ENCODE measurements at regions not wholly inside any gene's neighbourhood (a gene's known extent, or its start where the extent isn't known, plus 50 kb on each side); places are given as distances from the start of the nearest gene placed in this dataset.
"Not testable (repeated sequence)": the region's sequence is repeated elsewhere in the genome, so short reads cannot be mapped to it uniquely, and the experiment has no call there.

DNA sequence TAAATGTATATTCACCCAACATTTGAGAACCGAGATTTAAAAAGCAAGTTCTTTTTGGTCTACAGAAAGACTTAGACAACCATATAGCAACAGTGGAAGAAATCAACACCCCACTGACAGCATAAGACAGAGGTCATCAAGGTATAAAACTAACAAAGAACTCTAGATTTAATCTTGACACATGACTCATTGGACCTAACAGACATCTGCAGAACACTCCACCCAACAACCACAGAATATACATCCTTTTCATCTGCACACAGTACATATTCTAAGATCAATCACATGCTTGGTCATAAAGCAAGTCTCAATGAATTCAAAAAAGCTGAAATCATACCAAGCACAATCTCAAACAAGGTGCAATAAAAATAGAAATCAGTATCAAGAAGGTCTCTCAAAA is 65.8 kb downstream of the SPIN4 start:
- no peak overlapping the region for H3K4me3 ChIP-seq (ENCODE audit: control insufficient read depth, low read depth, low read length)
- no peak for TF ChIP-seq CTCF (conservative IDR thresholded peaks at IDR 0.05; ENCODE audit: control insufficient read depth, insufficient read depth, low read depth, low read length)
- DNase-seq (ENCODE audit: low read depth): no peak

DNA sequence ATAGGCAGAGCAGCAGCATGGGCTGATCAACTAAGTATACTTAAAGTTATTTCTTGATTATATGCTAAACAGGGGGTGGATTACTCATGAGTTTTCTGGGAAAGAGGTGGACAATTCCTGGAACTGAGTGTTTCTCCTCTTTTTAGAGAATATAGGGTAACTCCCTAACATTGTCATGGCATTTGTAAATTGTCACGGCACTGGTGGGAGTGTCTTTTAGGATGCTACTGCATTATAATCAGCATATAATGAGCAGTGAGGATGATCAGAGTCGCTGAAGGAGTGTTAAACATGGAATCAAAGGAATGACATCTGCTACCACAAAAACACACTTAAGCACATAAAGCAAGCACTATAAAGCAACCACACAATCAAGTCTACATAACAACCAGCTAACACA is 66.5 kb downstream of the SPIN4 start:
- TF ChIP-seq CTCF (conservative IDR thresholded peaks at IDR 0.05; ENCODE audit: control insufficient read depth, insufficient read depth, low read depth, low read length): no peak
- DNase-seq (ENCODE audit: low read depth): no peak
- no peak overlapping the region for H3K4me3 ChIP-seq (ENCODE audit: control insufficient read depth, low read depth, low read length)

- no peak overlapping the region for H3K4me3 ChIP-seq (ENCODE audit: control insufficient read depth, low read depth, low read length)
- DNase-seq (ENCODE audit: low read depth): no peak
- TF ChIP-seq CTCF (conservative IDR thresholded peaks at IDR 0.05; ENCODE audit: control insufficient read depth, insufficient read depth, low read depth, low read length): no peak
Observed at GRCh38 chrX:63283348-63283747, 67.8 kb downstream of the SPIN4 start.

DNA sequence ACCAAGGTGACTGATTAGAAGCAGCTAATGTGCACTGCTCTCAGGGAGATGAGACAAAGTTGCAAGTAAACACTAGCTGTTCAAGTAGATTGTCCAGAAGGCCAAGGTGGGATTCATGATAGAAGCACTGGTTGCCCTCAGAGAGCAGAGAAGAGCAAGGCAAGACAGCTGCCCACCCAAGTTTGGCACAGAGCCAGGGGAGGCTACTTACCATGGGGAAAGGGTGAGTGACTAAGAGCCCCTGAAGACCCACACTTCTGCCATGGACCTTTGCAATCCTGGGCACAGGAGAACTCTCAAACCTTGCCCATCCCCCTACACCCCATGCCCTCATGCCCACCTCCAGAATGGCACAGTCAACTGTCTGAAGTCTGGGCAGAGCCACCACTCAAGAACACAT is 68.3 kb downstream of the SPIN4 start:
- no peak for DNase-seq (ENCODE audit: low read depth)
- TF ChIP-seq CTCF (conservative IDR thresholded peaks at IDR 0.05; ENCODE audit: control insufficient read depth, insufficient read depth, low read depth, low read length): no peak
- H3K4me3 ChIP-seq (ENCODE audit: control insufficient read depth, low read depth, low read length): no peak overlapping the region

GRCh38 chrX:63282077-63282476 is 69.1 kb downstream of the SPIN4 start:
- no peak for DNase-seq (ENCODE audit: low read depth)
- no peak for TF ChIP-seq CTCF (conservative IDR thresholded peaks at IDR 0.05; ENCODE audit: control insufficient read depth, insufficient read depth, low read depth, low read length)
- H3K4me3 ChIP-seq (ENCODE audit: control insufficient read depth, low read depth, low read length): no peak overlapping the region

GRCh38 chrX:63281465-63281864 is 69.7 kb downstream of the SPIN4 start:
- TF ChIP-seq CTCF (conservative IDR thresholded peaks at IDR 0.05; ENCODE audit: control insufficient read depth, insufficient read depth, low read depth, low read length): no peak
- H3K4me3 ChIP-seq (ENCODE audit: control insufficient read depth, low read depth, low read length): no peak overlapping the region
- DNase-seq (ENCODE audit: low read depth): no peak

GRCh38 chrX:63277394-63277793 is 73.7 kb downstream of the SPIN4 start:
- H3K4me3 ChIP-seq (ENCODE audit: control insufficient read depth, low read depth, low read length); DNase-seq (ENCODE audit: low read depth): not testable (repeated sequence)
